HG03025 (cell line): ENCODE measurements at regions not wholly inside any gene's neighbourhood (a gene's known extent, or its start where the extent isn't known, plus 50 kb on each side); places are given as distances from the start of the nearest gene placed in this dataset.

Experiments
- ATAC-seq: cut with Tn5 transposase; IDR thresholded peaks from one replicate; pipeline ENCODE4 v1.9.1; 2021; ENCODE audit warnings: mild to moderate bottlenecking, moderate library complexity; ENCODE audit not compliant: unreplicated experiment, low FRiP score

DNA sequence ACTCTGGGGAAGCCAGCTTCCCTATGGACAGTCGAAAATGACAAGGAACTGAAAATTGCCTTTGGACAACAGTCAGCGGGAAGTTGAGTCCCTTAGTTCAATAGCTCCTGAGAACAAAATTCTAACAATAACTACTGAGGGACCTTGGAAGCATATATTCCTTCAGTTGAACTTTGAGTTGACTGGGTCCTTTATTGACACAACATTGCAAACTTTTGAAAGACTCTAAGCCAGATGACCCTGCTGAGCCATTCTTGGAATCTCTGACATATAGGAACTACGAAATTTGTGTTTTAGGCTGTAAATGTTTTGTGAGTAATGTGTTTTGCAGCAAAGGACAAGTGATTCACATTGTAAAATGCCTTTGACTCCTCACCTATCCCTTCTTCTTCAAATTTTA is 548.8 kb upstream of the LCORL start:
- ATAC-seq = no peak

DNA sequence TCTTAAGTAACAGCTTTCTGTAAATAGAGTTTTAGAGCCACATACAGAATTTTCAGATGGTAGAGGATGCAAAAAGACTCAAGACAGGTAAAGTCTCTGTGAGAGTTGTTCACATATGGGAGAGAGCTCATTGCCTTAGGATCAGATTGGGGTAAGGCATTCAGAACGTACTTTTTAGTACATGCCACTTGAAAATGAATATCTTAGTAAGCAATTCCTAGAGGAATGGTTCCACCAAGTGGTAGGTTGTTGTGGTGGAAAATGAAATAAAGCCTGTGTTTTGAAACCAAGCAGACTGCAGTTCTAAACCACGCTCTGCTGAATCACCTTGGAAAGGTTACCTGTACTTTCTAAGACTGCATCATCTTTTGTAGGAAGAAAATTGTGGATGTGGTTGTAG is 547.0 kb upstream of the LCORL start:
- ATAC-seq = no peak

- ATAC-seq = no peak
Measured at GRCh38 chr4:18566970-18567799, 545.6 kb upstream of the LCORL start.

- ATAC-seq = no peak
Measured at GRCh38 chr4:18559492-18559891, 537.9 kb upstream of the LCORL start.

DNA sequence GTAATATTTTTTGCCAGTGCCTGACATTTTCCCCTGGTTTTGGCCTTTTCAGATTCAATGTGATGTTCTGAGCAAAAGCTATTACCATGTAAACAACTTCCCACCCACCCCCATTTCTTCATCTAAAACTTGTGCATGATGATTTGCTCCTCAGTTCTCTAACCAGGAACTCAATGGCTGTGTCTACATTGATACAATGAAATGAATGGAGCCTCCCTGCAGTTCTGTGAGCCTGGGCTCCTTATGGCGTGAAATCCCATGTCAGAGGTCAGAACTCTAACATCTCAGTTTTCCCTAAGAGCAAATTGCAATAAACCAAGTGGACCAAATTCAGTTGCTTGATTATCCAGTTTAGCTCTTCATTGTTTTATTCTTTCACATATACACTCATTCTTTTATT is 534.8 kb upstream of the LCORL start:
- ATAC-seq = no peak

GRCh38 chr4:18540349-18540748 is 518.8 kb upstream of the LCORL start:
- ATAC-seq = no peak

DNA sequence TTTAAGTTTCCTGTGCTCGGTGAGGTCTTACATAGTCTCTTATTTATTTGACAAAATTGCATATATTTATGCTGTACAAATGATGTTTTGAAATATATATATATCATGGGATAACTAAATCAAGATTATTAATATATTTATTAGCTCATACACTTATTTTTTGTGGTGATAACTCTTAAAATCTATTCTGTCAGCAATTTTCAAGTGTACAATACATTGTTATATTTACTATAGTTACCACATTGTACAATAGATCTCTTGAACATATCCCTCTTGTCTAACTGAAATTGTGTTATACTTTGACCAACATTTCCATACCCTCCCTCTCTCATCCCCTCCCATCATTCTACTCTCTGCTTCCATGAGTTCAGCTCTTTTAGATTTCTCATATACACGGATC is 516.6 kb upstream of the LCORL start:
- no peak for ATAC-seq

DNA sequence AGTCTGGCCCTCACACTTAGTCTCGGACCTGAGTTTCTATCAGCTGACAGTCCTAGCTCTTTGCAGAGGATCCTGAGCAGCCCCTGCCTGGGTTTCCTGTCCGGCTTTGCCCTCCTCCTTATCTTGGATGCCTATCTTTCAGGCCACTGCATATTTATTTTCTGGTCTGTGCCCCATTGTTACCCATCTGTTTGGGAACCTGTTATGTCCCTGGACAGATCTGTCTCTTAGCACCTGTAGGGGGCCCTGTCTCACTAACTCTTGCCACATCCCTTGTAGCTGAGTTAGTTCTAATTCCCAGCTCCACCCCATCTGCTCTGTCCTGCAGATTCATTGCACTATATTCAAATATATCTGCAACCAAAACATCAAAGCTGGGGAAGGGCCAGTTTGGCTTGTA is 514.9 kb upstream of the LCORL start:
- no peak for ATAC-seq

GRCh38 chr4:18535948-18536347 is 514.4 kb upstream of the LCORL start:
- ATAC-seq = no peak

GRCh38 chr4:18533262-18533775 is 511.8 kb upstream of the LCORL start:
- ATAC-seq = no peak

- ATAC-seq = no peak
Measured at GRCh38 chr4:18531731-18532130, 510.2 kb upstream of the LCORL start.

GRCh38 chr4:18529482-18529881 is 507.9 kb upstream of the LCORL start:
- ATAC-seq = no peak

GRCh38 chr4:18524667-18525066 is 503.1 kb upstream of the LCORL start:
- no peak for ATAC-seq

GRCh38 chr4:18518098-18518497 is 496.5 kb upstream of the LCORL start:
- no peak for ATAC-seq

- no peak for ATAC-seq
Measured at GRCh38 chr4:18513861-18514260, 492.3 kb upstream of the LCORL start.

- ATAC-seq = no peak
Measured at GRCh38 chr4:18512718-18513117, 491.2 kb upstream of the LCORL start.

GRCh38 chr4:18511727-18512126 is 490.2 kb upstream of the LCORL start:
- ATAC-seq = no peak

DNA sequence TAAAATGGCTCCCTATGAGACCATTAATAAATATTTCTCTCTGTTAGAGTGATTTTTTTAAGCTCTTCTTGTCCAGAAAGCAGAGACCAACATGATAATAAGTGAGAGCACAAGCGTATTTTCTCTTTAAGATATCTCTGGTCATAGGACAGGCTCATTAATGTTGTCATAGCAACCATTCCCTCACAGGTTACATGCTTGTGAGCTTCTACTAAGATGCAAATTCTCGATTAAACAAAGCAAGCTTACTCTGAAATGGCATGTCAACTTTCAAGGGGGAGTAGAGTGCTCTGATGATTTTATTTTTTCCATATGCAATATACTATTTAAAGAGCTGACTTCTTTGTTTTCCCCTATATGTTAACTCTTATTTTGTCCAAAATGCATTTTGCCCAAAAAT is 487.2 kb upstream of the LCORL start:
- ATAC-seq = no peak

DNA sequence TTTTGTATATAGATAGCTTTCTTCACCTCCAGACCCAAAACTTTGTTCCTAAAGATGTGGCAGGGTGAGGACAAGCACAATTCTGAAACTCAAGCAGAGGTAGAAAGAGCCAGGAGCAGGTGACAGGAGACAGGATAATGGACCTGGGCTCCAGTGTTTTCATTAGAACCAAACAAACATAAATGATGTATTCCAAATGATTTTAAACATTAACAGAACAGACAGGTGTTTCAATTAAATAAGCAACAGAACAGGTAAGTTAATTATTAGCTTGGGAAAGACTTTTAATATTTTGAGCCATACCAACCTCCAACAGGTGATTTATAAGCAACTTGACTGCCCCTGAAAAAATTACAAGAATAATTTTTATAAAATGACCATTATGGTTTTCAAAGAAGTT is 459.4 kb upstream of the LCORL start:
- ATAC-seq = no peak

DNA sequence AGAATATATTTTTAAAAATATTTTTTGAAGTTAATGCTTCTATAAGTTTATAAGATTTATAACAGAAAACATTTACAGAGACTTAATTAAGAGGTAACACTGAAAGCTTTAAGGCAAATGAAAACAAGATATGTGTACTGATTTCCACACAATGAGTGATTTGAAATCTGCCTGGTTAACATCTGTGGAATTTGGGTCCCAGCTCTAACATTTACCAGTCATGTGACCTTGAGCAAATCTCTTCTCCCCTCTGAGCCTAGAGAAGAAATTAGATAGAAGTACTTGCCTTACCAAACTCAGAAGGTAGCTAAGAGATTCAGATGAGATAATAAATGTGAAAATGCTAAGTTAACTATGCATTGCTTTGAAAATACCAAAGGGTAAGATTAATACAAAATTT is 458.8 kb upstream of the LCORL start:
- no peak for ATAC-seq

DNA sequence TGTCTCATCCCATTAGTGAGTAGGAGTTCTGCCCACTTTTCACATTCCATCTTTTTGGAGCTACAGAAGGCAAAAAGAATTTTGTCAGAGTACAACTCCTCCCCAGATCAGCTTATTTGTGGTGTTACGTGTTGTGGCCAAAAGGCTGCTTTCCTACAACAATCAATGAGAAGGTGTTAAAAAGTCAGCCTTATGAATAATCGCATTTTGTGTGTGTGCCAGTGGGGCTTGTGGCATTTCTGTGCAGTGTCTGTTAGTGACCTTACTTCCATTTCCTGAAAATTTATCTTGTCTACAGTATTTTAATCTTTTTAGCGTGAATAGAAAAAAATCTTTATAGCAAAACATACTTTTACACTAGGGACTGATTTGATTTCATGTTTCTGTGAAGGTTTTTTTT is 458.3 kb upstream of the LCORL start:
- ATAC-seq = no peak

DNA sequence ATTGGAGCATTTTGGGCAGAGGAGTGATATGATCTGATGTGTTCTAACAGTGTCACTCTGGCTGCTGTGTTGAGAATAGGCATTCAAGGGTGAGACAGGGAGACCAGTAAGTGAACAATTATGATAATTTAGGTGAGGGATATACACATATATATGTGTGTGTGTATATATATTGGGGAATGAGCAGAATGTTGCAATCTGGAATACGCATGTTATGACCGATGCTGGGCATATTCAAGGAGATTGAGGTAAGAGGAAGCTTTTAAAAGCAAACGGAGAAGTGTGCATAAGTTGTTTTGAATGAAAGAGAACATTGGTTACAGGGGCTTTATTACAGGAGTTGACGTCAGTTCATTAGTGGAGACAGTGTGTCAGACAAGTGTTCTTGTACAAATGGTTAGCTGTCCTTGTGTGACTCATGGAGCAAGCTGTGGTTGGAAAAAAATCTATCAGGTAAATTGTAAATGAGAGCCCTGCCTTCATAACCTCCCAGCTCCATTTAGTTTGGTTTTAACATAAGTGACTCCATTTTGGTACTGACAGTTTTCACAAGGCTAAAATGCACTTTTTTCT is 442.5 kb upstream of the LCORL start:
- no peak for ATAC-seq
